ENCODE measurements at regions not wholly inside any gene's neighbourhood (a gene's known extent, or its start where the extent isn't known, plus 50 kb on each side); places are given as distances from the start of the nearest gene placed in this dataset.
"Not testable (repeated sequence)": the region's sequence is repeated elsewhere in the genome, so short reads cannot be mapped to it uniquely, and the experiment has no call there.

DNA sequence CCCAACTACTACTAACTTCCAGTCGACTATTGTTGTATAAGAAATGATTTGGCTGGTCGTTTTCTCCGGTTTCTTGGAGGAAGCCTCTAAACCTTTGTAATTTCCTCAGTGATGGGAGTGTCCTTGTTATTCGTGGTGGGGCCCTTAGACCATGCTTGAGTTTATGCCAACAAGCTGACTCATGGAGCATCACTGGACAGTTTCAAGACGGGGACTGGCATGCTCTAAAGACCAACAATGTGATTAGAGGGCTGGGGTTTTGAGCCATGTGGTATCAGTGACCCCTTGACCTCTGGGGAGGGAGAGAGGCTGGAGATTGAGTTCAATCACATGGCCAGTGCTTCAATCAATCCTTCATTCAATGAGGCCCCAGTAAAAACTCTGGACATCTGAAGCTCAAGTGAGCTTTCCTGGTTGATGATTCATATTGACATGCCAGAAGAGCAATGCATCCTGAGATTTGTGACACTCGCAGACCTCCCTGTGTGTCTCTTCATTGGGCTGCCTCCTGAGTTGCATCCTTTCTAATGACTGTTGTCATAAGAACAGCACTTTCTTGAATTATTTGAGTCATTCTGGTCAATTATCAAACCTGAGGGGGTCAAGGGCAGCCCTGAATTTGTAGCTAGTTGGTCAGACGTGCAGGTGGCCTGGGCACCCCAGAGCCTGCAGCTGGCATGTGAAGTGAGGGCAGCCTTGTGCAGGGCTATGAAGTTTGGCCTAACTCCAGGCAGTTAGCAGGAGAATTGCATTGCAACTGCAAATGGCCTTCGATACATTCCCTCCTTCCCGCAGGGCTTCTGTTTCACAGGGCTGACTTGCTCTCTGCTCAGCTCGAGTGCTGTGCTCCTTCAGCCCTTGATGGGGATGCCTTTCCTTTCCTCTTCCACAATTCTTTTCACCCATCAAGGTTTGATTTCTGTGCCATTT is 246.5 kb downstream of the FGF9 start:
- no peak for DNase-seq

DNA sequence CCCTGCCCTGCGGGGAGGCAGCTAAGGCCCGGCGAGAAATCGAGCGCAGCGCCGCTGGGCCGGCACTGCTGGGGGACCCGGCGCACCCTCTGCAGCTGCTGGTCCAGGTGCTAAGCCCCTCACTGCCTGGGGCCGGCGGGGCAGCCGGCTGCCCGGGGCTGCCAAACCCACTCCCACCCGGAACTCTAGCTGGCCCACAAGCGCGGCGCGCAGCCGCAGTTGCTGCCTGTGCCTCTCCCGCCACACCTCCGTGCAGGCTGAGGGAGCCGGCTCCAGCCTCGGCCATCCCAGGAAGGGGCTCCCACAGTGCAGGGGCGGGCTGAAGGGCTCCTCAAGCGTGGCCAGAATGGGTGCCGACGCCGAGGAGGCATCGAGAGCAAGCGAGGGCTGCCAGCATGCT is 249.9 kb downstream of the FGF9 start:
- not testable (repeated sequence) for DNase-seq

DNA sequence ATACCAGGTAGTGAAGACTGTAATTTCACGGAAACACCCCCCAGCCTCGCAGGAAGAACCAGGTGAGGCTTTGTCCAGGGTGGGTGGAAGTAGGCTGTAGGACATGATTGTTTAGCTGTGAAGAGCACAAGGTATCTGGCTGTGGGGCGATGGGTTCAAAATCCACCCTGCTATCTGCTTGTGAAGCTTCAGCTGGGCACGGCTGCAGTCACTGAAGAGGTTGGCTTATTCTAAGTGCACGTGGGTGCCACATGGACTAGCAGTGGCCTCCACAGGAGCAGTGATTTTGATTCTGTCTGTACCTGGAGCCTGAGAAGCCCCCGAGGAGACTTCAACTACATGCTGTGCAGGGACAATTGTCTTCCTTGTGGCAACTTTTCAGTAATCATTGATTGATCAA is 254.1 kb downstream of the FGF9 start:
- DNase-seq, result no peak

DNA sequence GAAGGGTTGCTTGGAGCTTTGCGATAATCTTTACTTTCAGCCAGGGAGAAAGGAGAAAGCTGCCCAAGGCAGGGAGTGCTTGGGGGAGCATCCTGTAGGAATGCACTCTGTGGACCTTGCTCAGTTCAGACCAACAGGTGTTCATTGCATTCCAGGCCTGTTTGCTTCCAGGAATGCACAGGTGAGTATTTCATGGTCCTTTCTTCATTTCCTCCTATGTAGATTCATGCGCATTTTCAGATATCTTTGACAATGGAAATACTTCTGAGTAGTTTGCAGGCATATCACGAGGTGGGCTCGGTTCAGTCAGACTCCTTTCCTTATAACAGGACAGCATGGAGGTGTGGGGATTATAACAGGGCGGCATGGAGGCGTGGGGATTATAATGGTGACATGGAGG is 254.8 kb downstream of the FGF9 start:
- no peak for DNase-seq

DNA sequence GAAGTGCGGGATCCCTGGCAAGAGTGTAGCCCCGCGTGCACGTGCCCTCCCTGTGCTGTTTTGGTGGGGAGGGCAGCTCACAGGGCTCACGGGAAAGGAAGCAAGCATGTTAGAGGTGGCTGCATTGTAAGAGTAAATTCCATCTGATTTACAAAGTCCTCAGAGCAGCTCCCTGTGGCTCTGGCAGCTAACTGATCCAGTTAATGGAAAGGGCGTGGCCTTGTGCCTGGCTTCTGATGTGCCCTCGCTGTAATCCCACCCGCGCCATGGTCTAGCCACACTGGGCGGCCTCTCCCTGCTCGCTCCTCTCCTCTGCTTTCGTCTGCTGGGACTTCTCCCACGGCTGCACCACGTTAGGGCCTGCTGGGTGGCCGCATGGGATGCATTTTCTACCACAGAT is 258.5 kb downstream of the FGF9 start:
- DNase-seq, result no peak

DNA sequence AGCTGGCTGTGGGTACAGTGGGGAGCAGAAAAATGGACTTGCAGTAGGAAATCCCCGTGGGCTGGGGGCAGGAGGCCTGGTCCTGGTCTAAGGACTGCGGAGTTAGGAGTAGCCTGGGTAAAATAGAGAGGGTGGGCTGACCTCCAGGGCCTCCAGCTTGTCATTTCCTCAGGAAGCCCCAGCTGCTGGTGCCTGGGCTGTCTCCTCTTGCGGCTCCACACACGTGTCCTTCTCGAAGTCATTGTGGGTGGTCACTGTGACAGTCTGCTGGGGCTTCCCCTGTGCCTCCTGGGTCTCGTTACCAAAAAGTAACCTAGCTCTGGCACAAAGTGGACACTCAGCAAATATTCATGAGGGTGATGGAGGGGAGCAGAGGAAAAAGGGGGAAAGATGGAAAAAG is 259.7 kb downstream of the FGF9 start:
- DNase-seq, result no peak

DNA sequence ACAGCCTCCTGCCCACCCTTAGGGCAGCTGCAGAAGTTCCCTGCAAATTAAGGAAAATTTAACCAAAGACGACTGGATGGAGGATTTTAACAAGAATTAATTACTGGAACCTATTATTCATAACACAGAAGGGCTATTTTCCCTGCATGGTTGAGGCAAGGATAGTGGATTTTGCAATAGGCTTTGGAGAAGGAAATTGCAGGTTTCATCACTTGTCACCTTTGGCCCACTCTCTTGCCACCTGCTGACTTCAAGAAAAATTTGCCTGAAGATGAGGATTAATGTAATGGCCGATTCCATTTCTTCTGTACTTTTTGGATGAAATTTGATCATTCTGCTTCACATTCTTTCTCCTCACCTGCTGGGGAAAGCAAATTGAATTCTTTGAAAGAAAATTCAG is 261.7 kb downstream of the FGF9 start:
- no peak for DNase-seq

DNA sequence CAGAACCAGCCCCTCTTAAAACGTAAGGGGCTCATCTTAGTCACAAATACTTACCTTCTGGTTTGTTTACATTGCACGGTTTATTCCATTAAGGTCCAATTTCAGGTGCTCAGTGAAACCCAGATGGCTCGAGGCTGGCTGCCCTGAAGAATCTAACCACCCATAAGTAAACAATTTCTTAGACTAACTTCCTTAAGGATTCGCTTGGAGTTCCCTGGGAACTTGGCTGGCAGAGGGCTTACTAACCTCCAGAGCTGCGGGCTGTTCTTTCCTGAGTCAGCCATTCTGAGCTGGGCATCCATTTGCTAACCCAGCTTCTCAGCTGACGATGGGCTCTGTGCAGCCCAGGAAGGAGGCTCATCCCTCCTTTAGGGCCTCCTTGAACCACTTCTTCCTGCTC is 262.1 kb downstream of the FGF9 start:
- no peak for DNase-seq

DNA sequence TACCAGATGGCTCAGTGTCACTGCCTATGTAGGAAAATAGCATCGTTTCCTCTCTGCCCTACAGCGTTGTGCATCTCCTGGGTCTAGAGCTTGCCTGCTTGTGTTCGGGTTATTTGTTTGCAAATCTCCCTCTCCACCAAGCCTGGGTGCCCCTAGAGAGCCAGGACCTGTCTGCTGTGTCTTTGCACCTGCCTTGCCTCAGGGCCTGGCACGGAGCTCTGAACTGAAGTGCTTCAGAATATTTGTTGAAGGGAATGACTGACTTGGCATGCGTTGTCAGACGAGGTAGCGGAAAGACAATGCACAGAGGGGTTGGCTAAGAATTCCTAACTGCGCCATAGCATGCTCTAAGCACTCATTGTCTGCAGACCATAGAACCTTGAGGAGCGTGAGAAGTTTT is 263.4 kb downstream of the FGF9 start:
- DNase-seq, result peak; percentile 85

DNA sequence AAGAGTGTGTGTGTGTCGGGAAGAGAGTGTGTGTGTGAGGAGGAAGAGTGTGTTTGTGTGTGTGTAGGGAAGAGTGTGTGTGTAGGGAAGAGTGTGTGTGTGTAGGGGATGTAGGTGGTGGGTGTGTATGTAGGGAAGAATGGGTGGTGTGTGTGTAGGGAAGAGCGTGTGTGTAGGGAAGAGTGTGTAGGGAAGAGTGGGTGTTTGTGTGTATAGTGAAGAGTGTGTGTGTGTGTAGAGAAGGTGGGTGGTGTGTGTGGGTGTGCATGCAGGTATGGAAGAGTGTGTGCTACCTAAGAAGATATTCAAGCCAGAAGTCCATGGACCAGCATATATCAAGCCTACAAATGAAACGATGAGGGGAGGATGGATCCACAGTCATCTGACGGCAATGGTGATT is 265.8 kb downstream of the FGF9 start:
- no peak for DNase-seq

DNA sequence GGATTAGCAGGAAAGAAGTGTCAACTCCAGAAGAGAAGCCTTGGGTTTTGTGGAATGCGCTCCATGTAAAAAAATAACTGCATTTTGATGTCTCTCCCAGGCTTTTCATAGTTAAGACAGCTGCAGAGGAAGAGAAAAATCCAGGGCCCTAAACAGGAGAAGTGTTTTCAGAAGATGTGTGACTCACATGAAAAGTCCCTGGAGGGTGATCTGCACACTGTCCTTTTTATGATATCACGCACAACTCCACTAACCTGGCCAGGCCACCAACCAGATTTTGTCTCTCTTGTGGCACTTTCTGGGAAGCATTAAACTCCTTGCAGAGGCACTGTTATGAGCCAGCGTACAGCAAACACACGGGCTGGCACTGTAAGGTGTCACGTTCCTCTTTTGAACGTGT is 267.3 kb downstream of the FGF9 start:
- DNase-seq, result no peak

DNA sequence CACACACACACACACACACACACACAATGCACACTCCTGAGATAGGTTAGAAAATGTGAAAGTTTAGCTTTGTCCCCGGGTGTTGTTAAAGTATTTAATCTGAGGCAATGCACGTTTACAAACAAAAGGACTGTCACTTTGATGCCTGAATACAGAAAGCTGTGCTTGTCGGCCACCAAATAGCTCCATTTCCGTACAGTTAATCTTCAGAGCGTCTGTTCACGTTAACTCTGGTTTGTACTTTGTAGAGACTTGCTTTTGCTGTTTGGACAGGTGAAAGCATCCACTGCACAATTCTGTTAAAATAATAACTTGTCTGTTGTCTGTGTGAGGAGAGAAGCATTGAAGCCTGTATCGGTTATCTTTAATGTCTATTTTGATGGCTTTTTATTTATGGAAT is 267.8 kb downstream of the FGF9 start:
- DNase-seq, result no peak

DNA sequence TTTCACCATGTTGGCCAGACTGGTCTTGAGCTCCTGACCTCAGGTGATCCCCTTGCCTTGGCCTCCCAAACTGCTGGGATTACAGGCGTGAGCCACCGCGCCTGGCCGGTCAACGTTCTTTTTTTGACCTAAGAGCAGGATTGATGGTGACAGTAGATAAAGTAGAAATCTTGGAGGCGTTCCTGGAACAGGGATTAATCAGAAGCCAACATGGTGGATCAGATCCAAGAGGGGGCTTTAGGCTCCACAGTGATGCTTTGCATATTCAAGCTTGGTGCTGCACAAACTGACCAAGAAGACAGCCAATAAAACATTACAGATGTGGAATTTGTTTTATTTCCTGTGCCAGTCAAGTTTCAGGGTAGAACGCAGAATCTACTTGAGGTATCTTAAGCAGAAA is 271.2 kb downstream of the FGF9 start:
- no peak for DNase-seq

DNA sequence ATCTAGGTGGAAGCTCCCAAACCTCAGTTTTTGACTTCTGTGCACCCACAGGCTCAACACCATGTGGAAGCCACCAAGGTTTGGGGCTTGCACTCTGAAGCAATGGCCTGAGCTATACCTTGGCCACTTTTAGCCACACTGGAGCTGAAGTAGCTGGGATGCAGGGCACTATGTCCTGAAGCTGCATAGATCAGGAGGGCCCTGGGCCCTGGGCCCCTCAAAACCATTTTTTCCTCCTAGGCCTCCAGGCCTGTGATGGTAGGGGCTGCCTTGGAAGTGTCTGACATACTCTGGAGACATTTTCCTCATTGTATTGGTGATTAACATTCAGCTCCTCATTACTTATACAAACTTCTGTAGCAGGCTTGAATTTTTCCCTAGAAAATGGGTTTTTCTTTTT is 273.7 kb downstream of the FGF9 start:
- no peak for DNase-seq

DNA sequence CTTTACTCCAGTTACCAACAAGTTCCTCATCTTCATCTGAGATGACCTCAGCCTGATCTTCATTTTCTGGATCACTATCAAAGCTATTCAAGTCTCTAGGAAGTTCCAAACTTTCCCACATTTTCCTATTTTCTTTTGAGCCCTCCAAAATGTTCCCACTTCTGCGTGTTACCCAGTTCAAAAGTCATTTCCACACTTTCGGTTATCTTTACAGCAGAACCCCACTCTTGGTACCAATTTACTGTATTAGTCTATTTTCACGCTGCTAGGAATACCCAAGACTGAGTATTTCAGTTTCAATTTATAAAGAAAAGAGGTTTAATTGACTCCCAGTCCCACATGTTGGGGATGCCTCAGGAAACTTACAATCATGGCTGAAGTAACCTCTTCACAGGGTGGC is 274.3 kb downstream of the FGF9 start:
- no peak for DNase-seq

DNA sequence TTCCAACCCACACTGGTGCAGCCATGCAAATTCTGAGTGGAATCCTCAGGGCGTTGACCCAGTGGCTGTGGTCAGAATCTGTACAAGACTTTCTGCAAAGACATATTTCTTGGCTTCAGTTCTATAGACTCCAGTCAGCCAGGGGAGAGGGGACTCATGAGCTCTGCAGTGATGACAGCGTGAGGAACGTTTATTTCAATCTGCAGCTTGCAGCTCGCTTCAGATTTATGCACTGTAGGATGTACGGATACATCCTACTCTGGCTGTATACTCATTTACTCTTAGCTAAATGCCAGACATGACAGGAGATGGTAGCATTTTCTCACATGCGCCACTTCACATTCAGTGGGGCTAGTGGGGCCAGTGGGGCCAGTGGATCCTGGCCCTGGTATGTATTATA is 276.1 kb downstream of the FGF9 start:
- no peak for DNase-seq

DNA sequence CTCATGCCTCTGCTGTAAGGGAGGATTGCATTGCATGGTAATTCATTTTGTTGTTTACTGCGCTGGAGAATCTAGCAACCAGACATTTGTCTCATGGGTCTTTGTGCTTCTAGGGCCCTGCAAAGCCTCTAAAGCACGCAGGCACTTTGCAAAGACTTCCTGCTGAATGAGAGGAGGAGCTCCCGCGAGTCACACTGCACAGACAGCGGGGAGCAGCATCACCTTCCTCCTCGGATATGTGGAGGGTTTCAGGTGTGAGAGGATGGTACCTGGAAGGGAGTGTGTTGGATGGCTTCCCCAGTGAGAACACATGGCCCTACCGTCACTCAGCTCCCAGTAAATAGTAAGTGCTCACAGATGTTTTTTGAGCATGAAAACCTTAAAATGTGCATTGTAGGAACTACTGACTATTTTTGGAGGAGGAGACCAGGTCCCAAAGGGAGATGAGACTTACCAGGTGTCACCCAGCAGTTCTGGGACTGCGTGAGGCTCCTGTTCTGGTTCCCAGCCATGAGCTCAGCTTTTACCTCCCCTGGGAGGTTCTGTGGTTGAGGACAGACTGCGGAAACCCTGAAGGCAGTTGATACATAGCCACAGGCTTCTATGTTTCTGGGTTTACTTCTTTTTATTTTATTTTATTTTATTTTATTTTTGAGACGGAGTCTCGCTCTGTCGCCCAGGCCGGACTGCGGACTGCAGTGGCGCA is 278.0 kb downstream of the FGF9 start:
- DNase-seq, result no peak

DNA sequence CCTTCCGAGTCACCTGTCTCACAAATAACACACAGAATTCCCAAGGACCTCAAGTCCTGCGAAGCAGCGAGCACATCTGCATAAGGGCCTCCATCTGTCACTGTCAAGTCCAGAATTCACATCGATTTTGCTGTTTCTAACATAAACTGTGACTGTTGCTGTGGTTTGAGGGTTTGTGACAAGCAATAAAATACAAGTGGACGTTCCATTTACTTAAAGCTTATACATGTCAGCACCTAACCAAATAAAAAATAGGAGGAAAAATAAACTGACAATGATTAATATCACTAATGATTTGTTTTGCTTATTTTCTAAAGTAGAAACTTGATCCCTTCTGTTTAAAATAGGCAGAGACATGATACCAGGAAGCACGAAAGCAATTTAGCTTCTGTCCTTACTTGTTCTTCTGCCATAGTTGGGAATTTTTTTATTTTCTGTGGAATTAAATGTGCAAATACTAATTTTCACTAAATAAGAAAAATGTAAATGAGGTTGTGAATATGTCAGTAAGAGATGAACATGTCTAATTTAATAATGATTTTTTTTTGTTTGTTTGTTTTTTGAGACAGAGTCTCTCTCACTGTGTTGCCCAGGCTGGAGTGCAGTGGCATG is 279.1 kb downstream of the FGF9 start:
- peak; percentile 60 for DNase-seq

DNA sequence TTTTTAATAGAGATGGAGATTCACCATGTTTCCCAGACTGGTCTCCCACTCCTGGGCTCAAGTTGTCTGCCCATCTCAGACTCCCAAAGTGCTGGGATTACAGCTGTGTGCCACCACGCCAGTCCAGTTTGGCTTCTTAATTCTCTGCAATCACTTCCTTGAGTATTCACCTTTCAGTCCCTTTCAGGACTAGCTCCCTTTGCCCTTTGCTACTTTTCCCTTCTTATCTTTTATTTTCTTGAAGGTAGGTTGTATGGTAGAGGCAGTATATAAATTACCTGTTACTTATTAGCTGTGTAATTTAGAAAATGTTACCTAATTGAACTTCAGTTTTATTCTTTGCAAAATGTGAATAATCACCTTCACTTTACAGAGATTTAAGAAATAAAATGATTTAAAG is 285.8 kb downstream of the FGF9 start:
- DNase-seq, result no peak

DNA sequence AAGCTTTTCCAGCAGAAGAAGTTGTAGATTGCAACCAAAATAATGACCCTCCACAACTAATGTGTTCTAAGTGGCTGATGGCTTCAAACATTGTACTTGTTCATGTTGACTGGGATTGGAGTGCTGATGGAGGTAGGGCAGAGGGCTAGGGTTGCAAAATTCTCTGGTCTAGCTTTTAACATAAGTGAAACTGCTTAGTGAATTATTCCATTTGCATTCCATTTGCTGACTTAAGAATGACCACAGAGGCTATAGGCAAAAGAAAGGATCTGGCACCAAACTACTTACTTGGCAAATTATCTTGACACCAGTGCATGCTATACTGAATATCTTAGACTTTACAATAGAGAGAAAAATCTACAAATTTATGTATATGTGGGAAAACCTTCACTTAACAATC is 287.0 kb downstream of the FGF9 start:
- no peak for DNase-seq

DNA sequence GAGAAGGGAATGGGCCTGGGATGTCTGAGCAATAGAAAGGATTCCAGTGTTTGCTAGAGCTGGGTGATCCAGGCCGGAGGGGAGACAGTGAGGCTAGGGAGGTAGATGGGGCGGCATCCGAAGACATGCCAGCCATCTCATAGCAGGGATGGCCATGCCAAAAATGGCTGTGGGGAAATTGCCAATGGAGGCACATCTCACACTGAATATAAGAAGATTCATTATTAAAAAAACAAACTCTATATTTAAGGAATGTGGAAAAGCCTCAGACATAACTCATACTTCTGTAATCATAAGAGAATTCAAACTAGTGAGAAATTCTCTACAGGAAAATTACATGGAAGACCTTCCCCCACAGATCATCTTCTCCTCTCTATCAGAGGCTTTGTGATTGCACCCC is 289.2 kb downstream of the FGF9 start:
- DNase-seq, result no peak

DNA sequence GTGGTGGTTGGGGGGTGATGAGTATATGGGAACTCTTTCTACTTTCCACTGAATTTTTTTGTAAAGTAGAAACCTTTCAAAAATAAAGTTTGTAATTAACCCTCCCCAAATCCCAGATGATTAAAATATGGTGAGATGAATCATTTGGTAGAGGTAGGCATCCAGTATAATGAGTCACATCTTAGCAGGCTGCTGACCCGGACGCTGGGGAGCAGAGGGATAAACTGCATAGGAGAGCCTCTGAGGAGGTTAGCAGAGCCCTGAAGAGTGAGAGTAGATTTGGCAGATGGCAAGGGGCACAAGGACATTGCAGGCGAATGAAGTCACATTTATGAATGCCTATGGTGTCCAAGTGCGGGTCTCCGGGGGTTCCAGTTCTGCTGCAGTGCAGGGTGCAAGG is 293.8 kb downstream of the FGF9 start:
- DNase-seq, result no peak

DNA sequence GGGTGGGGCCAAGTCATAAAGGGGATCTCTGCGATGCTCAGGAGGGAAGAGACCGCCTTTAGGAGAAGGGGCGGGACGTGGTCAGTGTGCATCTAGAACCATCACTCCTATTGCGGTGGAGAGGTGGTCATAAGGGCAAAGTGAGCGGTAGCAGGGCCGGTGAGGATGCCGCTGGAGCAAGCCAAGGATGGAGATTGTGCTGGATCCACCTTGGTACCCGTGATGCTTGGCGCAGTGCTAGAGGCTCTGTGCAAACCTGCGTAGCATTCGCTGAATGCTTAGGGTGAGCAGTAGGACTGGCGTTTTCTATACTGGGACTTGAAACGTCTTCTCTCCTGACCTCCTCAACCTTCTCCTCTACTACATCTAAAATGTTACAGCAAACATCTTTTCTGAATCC is 294.2 kb downstream of the FGF9 start:
- no peak for DNase-seq

DNA sequence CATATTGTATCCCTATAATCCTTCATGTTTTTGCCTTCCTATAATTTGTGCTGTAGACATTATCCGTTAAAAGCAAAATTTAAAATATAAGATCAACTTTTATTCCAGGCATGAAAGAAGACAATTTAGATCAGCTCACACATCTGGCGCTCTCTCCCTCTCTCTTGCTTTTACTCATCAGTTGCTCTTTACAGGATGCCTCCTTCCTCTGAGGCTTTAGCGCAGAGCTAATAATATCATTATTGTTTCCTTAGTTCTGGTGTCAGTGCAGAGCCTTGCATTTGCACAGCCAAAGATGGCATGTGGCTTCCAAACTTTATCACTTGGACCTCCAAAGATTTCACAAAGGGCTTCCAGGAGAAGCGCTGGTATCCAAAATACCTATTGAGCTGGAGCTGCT is 295.1 kb downstream of the FGF9 start:
- no peak for DNase-seq

Measured in NCI-H2029 (cell line).